Mesenteric fat pad (tissue), 1 donor: ENCODE measurements at regions not wholly inside any gene's neighbourhood (a gene's known extent, or its start where the extent isn't known, plus 50 kb on each side); places are given as distances from the start of the nearest gene placed in this dataset.
"Not testable (repeated sequence)": the region's sequence is repeated elsewhere in the genome, so short reads cannot be mapped to it uniquely, and the experiment has no call there.

ENCODE experiments used
- DNase-seq: peaks from one replicate; pipeline ENCODE4 v3.0.0-alpha.2; 2020; ENCODE audit warnings: low spot score
- donor health status: DM: yes; HTN: yes; CAD: no.

DNA sequence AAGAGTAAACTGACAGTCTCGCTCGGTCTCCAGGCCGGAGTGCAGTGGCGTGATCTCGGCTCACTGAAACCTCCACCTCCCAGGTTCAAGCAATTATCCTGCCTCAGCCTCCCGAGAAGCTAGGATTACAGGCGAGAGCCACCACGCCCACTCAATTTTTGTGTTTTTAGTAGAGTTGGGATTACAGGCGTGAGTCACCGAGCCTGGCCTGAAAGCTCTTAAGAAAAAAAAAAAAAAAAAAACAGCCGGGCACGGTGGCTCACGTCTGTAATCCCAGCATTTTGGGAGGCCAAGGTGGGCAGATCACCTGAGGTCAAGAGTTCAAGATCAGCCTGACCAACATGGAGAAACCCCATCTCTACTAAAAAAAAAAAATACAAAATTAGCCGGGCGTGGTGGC lies 55.3 kb upstream of the THOC2 start:
- DNase-seq, result peak; percentile 35

DNA sequence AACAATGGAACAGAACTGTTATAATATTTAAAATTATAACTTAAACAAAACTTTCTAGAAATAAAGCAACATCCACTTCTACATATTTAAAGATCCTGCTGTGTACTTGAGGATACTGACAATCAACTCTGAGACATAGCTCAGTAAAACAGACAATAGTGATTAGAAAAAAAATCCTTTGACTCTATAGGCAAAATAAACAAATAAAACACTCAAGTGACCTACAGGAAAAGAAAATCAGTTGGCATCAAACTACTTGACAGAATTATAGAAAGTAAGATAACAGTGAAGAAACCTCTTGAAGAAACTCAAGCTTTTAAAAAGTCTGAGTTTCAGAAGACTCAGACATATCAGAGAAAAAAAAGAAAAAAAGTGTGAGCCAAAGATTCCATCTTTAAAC lies 55.9 kb upstream of the THOC2 start:
- DNase-seq, result no peak

DNA sequence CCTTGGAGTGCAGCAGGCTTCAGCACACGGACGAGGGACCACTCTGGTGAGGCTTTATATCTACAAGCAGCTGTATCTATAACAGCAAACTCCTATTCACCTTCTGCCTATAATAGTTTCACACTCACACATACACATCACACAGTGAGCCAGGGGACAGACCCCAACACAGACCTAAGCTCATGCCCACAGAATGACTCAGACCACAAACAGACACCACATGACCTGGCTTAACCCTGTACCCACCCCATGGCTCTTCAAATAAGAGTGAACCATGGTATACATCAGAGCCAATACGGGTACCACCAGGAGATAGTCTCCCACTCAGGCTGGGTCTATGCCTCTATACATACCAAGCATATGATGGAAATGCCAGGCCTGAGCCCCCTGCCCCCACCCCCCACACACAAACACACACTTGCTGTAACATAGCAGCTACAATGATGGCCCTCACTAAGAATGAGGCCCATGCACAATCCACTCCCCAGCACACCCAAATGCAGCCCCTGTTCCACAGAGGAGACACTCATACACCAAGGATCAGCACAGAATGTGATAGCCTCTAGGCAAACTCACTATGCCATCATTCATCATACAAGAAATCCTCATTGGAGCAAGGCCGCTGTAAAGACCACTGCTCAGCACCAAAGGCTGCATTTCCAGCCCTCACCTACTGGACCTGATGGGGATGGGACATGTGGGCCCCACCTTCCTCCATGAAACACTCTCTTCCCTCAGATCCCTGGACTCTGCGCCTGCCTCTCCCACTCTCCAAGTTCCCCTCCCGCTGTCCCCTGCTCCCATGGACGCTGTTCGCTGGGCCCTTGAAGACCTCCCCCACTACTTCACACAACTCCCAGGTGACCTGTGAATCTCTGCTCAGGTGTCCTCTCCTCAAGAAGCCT lies 62.1 kb upstream of the XIAP start:
- DNase-seq, result peak; percentile 30

DNA sequence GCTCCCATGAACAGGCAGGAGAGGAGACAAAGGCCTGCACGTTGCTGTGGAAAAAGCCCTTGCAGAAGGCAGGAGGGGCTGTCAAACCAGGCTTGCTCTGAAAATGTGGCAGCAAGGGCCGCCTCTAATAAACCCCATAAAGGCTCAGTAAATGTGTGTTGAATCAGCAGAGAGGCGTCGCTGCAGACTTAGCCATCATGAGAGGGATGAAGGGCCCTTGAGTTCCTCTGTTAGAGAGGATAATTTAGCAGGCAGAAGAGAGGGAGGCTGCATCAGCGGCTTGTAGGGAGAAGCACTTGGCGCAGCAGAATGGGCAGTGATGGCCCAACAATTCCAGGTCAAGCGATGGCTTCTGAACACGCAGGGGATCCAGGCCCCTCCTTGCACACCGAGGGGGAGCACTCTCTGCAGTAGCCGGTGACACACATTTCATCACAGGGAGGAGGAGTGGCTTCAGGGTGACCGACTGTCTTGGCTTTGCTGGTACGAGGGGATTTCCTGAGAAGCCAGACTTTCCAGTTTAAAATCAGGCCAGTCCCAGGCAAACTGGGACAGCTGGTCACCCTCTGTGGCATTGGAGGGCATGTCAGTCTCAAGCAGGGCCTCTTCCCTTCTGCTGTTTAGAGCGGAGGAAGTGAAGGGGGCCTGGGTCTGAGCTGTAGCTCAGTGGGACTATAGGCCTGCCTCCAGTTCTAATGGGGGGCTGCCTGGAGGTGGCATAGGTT lies 61.0 kb upstream of the XIAP start:
- not testable (repeated sequence) for DNase-seq

DNA sequence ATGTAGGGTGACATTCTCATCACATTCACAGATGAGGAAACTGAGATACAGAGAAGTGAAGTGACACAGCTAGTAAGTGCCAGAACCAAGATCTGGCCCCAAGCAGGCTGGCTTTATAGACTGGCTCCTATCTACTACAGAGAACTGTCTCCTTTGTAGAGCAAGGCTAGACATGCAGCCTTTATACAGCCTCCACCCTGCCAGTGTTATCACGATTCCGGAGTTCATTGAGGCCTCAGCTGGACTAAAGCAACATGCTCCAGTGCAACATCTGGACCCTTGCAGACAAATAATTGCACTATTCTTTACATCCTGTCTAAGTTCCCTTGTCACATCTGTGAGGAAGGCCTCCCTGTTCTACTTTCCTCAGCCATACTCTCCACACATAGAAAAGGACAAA lies 58.0 kb upstream of the XIAP start:
- no peak for DNase-seq

DNA sequence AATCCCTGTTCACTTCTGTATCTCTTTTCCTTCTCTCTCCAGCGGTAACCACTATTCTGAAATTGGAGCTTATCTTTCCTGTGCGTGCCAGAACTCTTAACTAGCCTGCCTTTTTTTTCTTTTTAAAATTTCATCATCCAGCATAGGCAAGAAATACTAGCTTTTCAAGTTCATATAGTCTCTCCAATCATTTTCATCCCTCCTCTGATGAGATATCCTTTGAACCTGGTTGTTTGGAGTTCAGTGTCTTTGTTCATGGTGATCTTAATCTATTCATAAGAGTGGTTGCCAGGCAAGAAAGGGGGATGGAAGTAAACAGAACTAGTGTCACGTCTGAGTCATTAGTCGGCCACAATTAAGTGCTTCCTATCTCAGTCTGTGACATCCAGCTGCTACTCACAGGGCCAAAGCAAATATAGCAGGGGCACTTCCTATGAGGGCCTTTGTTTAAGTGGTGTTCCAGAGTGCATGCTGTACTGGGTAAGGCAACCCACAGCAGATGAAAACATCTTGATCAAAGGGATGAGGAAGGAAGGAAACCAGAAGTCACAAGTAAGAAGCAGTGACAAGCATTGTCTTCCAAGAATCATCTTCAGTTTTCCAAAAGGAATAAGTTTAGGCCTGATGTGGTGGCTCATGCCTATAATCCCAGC lies 56.4 kb upstream of the XIAP start:
- no peak for DNase-seq

DNA sequence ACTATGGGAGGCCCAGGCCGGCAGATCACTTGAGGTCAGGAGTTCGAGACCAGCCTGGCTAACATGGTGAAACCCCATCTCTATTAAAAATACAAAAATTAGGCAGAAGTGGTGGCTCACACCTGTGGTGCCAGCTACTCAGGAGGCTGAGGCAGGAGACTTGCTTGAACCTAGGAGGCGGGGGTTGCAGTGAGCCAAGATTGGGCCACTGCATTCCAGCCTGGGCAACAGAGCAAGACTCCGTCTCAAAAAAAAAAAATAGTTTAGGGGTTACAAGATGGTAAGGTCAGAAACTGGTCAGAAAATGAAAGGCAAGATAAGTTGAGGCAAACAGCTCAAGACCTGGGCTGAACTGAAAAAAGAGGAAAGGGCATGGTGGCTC lies 55.9 kb upstream of the XIAP start:
- DNase-seq, result not testable (repeated sequence)

DNA sequence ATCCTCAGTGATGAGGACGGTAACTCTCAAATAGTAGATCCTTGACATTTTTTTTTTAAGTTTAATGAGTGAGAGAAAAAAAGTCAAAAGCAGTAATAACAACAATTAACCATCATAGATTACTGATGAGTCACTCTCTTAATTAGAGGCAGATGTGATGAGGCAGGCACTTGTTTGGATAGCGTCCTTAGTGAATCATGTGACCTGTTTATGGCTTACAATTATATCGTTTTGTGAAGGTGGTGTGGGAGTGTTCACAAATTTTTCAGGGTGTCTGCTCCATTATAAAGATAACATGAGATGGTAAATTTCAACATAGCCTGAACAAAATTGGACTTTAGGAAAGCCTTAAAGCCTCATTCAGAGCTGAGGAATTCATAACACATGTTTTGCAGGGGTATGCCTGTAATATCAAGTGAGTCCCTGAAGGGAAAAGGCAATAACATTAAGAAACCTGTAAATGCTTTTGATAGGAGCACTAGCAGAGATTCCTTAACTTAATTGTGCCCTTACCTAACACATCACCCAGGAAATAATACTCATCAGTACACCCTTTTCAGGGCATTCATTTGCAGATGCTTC lies 51.9 kb upstream of the XIAP start:
- DNase-seq, result no peak

DNA sequence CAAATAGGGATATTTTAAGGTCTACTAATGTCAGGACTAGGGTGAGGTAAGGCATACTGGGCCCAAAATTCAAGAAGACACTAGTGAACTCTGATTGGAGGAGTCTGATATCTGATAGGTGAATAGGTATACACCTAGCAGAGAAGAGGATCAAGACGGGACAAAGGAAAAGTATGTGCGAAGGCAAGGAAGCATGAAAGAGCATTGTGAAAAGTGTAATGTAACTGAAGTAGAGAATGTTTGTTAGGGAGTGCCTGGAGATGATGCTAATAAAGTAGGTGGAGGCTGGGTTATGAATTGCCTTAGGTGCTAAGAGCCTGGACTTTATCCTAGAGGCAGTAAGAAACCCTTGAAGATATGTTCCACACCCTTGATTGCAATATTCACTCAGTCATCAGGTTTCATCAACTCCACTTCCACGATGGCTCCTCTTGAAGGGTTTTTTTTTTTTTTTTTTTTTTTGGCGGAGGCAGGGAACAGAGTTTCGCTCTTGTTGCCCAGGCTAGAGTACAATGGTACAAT lies 49.9 kb upstream of the XIAP start:
- DNase-seq, result no peak
